Skin epidermis (tissue), 12 donors: ENCODE measurements at regions not wholly inside any gene's neighbourhood (a gene's known extent, or its start where the extent isn't known, plus 50 kb on each side); places are given as distances from the start of the nearest gene placed in this dataset.
A peak's percentile ranks its signal among the peaks of the same experiment; 100 is the strongest.
"Not testable (repeated sequence)": the region's sequence is repeated elsewhere in the genome, so short reads cannot be mapped to it uniquely, and the experiment has no call there.

Source experiments
- H3K27ac ChIP-seq, 21 experiments: fragments of 200-600 bp; sonication (generic) in 11 of 21; one replicate each; pipeline ENCODE4 v1.5.0; 2020; ENCODE audit warnings: mild to moderate bottlenecking in 3 of 21, inconsistent platforms in 2 of 21, moderate library complexity in 2 of 21
- H3K4me3 ChIP-seq, 7 experiments: fragments of 200-600 bp; sonication (generic) in 2 of 7; one replicate each; pipeline ENCODE4 v1.5.0; 2020; ENCODE audit warnings: inconsistent platforms in 2 of 7, mild to moderate bottlenecking in 2 of 7, moderate library complexity in 1 of 7

DNA sequence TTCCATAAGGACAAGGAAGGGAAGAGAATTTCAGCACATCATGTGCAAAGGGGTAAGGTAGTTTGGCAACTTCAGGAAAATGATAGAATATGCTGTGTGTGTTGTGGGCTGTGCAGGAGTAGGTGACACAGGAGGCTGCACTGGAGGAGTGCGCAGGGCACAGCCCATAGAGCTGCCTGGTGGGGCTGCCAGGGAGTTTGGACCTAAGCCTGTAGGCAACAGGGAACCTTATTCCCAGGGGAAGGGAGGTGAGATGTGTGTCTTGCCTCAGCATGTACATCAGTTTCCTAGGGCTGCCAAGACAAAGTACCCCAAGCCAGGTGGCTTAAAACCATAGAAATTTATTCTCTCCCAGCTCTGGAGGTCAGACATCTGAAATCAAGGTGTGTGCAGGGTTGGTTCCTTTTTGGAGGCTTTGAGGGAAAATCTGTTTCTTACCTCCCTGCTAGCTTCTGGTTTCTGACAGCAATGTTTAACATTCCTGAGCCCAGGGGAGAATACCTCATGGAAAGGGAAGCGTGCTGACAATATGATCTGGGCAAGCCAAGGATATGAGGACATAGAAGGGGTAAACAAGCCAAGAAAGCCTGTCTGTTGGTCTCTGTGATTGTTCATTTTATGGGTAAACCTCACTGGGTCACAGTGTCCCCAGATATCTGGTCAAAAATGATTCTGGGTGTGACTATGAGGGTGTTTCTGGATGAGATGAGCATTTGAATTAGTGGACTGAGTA, 174.0 kb upstream of the NTF3 start:
- H3K27ac ChIP-seq = peak overlapping the region in 1 of 21 experiments; percentile 27
- no peak overlapping the region for H3K4me3 ChIP-seq

DNA sequence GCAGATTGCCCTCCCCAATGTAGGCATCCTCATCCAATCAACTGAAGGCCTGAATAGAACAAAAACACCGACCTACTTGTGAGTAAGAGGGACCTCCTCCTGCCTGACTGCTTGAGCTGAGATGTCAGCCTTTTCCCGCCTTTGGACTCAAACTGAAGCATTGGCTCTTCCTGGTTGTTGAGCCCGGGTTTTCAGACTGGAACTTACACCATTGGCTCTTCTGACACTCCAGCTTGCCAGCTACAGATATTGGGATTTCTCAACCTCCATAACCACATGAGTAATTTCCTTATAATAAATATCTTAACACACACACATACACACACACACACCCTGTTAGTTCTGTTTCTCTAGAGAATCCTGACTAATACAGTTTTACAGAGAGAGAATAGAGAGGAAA, 173.4 kb upstream of the NTF3 start:
- Histone ChIP-seq H3K4me3 (no peak overlapping the region), H3K27ac (peak overlapping the region in 3 of 21 experiments; percentile 3 to 27 (median 21))

DNA sequence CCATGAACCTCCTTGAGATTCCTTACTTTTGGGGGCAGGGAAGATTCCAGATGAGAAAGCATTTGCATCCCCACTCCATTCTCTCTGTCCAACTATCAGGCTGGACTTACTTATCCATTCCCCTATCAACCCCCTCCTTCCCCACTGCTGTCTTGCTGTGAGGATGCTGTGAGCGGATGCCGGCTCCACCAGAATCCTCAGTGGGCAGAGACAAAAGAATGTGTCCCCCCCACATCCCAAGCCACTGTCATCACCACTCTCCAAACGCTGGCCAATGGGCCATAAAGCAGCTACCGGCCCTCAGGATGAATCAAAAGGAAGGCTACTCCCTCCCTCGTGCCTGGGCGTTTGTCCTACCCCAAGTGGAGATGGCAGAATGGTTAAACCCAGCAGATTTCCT, 173.0 kb upstream of the NTF3 start:
- no peak overlapping the region for H3K4me3 ChIP-seq
- H3K27ac ChIP-seq = peak overlapping the region in 5 of 21 experiments; percentile 3 to 38 (median 21)

DNA sequence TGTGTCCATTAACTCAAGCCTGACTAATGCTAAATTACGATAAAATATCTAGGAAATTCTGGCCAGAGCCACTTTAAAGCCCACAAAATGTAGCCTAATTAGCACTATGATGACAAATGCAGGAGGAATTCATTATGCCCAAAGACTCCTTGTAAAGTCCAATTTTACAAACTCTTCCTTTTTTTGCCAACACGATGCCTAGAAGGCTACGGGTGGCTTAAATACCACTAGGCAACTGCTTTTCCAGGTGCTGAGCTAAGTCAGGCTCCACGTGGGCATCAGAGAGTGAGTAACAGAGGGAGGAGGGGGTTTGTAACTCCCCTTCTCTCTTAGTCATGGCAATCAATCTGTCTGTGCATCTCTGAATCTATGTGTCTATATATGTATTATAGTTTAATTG, 172.4 kb upstream of the NTF3 start:
- Histone ChIP-seq H3K4me3 (no peak overlapping the region), H3K27ac (no peak overlapping the region)

DNA sequence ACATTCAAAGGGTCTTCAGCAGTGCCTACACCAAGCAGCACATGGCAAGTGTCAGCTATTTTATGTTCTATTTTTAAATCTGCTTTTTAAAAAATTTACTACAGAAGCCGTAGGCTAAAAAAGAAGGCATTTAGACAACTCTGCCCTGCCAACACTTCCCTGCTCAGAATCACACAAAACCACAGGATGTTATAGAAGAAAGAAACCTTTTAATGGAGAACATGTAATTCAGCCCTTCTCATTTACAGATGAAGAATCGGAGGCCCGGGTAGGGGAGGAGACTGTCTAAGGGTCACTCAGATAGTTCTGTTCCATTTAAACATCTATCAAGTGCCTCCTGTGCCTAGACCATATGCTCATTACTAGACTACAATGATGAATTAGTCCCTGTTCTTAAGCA, 171.8 kb upstream of the NTF3 start:
- no peak overlapping the region for H3K27ac ChIP-seq
- H3K4me3 ChIP-seq = no peak overlapping the region

DNA sequence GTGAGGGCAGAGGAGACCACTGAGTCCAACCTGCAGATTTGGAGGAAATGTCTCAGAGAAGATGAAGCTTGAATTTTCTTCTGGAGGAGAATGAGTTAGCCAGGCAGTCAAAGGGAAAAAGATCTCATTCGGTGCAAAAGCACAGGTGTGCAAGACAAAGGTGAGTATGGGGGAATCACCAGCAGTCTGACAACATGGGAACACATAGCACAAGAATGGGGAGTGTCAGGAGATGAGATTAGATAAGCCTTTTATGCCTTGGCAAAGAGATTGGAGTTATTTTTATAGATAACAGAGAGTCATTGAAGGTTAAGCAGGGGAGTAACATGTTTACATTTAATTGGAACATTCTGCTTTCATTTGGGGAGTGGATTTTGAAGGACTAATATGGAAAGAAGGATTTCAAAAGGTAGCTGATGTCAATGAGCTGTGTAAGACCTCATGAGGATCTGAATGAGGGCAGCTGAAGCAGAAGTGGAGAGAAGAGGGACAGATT, 171.3 kb upstream of the NTF3 start:
- no peak overlapping the region for H3K4me3 ChIP-seq
- H3K27ac ChIP-seq = no peak overlapping the region

DNA sequence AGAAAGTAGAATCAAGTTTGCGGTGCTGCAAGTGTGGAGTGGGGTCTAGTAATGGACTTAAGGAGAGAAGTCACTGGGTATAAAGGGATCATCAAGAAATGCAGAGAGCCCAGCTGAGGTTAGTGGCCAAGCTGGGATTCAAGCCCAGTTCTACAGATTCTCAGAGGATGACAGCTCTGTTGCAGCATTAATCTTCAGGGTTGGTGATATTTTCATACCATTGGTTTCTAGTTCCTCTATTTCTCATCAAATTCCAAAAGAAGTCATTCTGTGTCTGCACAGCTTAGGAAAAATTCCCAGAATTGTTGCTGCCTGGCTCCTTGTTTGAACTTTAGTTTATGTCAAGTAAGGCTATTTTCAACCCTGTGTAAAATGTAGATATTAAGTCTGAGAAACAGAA, 169.5 kb upstream of the NTF3 start:
- H3K4me3 ChIP-seq = no peak overlapping the region
- H3K27ac ChIP-seq = peak overlapping the region in 1 of 21 experiments; percentile 19

DNA sequence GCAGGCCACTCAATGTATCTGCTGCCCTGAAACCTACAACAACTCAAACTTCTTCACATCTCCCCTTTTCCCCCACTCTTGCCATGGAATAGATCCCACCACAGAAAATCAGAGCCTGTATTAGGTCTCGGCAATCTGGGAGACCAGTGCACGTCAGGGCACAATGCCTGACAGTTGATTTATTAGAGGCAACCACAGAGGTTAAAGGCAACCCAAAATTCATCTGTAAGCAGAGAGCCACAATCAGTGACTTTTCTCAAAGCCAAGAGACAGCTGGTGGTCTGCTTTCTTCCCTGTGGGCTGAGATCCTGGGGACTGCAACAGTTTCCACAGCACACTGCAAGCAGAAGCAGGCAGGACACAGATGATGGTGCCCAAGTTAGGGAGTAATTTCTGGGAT, 169.0 kb upstream of the NTF3 start:
- Histone ChIP-seq H3K4me3 (no peak overlapping the region), H3K27ac (peak overlapping the region in 1 of 21 experiments; percentile 19)

DNA sequence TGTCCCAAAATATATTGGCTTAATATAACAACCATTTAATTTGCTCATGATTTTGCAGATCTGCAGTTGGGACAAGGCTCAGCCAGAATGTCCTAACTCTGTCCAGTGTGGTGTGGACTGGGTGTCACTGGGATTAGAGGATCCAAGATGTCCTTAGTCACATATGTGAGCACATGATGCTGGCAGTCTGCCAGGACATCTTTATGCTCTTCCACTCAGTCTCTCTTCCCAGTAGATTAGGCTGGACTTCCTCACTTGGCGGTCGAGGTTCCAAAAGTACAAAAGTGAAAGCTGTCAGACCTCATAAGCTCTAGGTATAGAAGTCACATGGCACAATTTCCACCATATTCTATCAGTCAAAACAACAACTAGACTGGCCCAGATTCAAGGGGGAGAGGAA, 167.9 kb upstream of the NTF3 start:
- no peak overlapping the region for H3K4me3 ChIP-seq
- H3K27ac ChIP-seq = no peak overlapping the region

DNA sequence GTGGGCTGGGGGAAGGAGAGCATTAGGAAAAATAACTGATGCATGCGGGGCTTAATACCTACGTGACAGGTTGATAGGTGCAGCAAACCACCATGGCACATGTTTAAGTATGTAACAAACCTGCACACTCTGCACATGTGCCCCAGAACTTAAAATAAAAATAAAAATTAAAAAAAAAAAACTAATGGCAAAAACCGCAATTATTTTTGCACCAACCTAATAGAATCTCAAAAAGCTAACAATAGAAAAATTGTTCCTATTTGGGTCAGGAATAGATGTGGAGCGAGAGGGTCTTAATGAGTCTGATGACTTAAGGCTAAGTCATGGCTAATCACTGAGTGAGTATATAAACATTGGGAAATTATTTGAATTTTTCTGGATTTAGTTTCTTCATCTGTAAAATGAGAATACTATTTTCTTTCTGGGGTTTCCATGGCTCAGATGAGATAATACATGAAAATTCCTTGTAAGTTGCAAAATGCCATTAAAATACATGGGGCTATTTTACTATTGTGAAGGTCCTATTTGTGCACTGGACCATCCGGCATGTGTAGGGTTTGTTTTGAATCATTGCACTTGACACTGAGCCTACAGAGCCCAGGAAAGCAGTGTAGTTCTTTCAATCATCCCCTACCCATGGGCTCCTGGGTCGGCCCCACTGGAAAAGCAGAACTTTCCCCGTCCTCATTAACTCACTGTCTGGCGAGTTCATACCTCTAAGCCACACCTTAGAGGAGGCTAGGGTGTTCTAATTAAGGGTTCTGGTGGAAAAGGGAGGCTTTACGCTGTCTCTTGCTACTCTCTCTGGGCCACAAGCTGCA, 164.1 kb upstream of the NTF3 start:
- no peak overlapping the region for H3K4me3 ChIP-seq

DNA sequence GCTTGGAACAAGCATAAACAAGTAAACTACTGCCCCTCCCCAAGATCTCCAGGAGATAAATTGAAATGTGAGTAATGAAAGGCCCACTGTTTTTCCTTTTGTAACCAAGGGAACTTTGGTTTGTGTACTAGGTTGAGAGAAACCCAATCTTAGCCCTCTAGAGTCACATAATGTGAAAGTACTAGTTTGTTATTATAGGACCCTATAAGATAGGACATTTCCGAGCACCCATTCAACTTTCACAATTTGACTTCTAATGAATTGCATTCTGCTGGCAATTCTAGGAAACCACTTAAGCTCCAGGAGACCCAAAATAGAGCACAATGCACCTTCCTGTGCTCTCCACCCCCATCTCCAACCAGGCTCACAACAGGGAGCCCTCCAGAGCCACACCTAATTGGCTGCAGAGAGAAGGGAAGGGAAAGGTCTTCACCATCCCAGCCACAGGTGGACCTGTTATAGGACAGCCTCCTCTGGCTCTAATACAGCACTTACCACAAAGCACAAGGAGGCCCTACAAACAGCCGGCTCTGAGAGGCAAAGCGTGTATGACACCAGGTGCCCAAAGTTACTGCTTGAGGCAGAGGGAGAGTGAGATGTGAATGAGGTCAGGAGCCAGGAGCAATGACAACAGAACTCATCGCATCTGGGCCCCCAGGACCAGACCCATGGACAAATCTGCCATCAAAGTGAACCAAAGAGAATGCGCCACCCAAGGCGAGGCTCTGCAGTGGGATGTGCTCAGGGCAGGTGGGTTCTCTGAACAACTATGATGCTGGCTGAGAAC, 163.3 kb upstream of the NTF3 start:
- Histone ChIP-seq H3K4me3 (no peak overlapping the region), H3K27ac (no peak overlapping the region)

More for the DNA sequence above, 164.1 kb upstream of the NTF3 start:
- H3K27ac ChIP-seq = no peak overlapping the region

DNA sequence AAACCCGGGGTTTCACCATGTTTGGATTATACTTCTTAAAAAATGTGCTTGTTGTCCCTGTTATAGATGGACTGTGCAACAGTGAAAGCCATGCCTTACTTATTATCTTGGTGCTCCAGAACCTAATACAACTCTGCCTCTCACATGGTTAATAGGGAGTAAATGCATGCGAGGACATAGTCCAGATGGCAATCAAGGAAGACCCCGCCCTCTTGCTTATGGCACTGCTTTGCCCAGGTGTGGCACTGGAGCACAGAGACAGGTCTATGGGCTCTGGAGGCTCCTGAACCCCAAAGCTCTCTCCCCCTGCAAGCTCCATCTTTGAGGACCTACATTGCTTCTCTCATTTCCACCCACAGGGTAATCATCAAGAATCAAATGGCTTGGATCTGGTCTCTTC, 162.1 kb upstream of the NTF3 start:
- Histone ChIP-seq H3K27ac (no peak overlapping the region), H3K4me3 (no peak overlapping the region)

DNA sequence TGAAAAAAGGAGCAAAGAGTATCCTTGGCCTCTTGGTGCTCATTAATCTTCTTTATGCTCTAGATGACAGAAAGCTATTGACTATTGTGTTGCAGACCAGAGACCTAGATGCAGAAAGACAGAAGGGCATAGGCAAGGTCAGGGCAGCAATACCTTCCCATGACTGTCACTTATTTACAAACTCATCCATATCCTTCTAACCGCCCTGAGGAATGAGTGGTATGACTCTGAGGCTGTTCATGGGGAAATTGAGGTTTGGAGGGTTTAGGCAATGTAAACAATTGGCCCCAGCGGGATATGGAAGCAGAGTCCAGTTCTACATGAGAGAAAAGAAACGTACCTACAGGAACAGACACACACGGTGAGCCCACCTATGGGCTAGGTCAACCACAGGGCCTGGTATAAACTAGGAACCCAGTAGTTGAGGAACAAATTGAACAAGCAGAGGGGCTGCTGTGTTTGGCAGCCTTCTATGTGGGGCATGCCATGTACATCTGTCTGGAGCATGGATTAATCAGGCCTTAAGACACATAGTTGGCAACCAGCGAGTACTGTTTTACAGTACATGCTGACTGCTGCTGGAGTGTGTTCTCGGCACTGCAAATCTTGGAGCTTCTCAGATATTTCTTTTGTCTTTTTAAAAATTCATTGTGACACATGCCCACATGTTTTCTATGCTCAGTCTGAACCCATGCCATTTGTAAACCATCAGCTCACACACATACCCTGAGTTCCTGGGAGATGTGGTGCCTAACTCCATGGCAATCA, 159.7 kb upstream of the NTF3 start:
- Histone ChIP-seq H3K4me3 (no peak overlapping the region), H3K27ac (no peak overlapping the region)

DNA sequence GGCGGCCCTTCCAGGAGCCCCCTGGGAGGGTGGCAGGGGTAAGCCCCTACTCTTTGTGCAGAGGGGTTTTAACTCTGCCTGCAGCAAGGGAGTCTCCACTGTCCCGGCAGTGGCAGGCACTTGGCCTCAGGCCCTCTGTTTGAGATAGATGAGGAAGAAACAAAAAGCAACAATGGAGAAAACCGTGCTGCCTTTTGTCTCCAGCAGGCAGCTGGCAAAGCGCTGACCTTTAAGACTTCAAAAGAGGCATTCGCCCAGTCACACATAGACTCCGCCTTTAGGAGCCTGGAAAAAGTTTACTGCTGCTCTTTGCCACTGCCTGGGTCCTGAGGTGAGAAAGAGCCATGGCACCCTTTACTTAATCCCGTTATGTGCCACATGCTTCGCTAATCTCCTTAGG, 158.2 kb upstream of the NTF3 start:
- no peak overlapping the region for H3K4me3 ChIP-seq

DNA sequence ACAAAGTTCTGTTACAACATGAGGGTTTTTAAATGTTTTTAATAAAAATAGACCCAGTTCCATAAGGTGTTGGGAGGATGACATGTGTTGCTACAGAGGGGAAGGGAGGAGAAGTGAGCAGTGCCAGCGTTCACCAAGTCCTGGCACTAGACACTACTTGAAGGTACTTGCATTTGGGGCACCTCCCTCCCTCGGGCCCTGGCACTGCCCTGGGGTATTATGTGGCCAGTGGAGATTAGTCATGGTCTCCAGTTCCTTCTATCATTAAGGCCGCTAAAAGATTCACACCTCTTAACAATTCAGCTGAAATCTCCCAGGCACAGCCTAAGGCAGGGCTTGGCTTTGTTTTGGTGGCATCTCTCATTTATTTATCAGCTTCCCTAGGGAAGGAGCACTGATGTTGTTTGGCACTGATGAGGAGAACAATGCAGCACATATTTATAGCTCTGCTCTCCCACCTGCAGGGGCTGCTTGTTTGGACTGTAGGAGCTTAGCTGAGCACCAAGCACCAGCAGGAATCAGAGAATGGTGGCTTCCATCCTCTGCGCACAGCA, 155.5 kb upstream of the NTF3 start:
- Histone ChIP-seq H3K27ac (no peak overlapping the region), H3K4me3 (no peak overlapping the region)

More for the DNA sequence above, 158.2 kb upstream of the NTF3 start:
- no peak overlapping the region for H3K27ac ChIP-seq

DNA sequence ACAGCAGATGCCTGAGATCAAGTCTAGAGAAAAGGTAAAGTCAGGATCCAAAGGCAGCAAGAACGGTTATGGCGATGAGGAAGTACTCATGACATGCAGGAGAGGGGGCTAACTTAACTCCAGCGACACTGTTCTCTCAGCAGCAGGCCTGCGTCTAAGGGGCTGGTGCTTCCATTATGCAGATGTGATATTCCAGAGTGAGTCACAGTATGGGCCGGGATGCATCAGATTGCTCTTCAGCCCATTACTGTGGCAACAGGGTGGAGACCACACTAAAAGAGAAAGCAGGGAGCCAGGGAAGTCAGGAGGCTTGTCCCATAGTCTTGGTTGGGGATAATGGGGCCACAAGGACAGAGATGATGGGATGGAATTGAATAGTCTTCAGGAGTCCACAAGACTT, 151.8 kb upstream of the NTF3 start:
- Histone ChIP-seq H3K4me3 (no peak overlapping the region), H3K27ac (no peak overlapping the region)

DNA sequence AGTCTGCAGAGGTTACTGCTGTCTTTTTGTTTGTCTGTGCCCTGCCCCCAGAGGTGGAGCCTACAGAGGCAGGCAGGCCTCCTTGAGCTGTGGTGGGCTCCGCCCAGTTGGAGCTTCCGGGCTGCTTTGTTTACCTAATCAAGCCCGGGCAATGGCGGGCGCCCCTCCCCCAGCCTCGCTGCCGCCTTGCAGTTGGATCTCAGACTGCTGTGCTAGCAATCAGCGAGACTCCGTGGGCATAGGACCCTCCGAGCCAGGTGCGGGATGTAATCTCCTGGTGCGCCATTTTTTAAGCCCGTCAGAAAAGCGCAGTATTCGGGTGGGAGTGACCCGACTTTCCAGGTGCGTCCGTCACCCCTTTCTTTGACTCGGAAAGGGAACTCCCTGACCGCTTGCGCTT, 141.5 kb upstream of the NTF3 start:
- H3K4me3 ChIP-seq = not testable (repeated sequence)
- H3K27ac ChIP-seq = peak overlapping the region in 1 of 21 experiments; percentile 55

DNA sequence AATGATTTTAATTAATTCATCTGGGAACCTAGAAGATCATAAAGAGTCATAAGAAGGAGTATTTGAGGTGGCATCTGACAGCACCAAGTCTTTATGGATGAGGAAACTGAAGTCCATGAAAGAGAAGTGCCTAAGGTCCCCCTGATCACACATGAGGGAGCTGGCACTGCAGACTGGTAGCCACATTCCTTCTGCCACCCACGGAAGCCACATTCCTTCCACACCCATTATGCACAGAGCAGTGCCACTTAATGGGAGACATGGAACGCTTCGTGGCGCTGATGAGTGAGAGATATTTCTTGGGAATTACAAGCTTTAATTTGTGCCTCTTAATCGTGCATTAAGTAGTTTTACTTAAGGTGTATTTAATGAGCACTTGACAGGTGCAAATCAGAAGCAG, 139.3 kb upstream of the NTF3 start:
- H3K4me3 ChIP-seq = no peak overlapping the region
- H3K27ac ChIP-seq = no peak overlapping the region

DNA sequence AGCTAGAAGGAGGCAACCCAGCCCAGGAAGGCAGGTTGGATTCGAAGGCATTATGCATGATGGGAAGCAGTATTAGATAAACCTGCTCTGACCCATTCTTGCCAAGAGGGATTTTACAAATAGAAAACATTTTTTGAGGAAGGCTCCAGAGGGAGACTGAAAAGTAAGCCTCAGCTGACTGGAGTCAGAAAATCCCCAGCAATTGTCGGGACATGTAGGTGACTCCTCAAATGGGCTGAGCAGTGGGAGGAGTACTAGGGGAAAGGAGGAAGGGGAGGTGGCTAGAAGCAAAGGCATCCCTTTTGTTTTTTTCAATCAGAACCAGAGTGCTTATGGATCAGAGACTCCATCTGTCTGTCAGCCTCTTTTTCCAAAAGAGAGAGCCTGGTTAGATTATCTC, 138.1 kb upstream of the NTF3 start:
- Histone ChIP-seq H3K4me3 (no peak overlapping the region), H3K27ac (no peak overlapping the region)
